GM18909 (cell line): ENCODE measurements at regions not wholly inside any gene's neighbourhood (a gene's known extent, or its start where the extent isn't known, plus 50 kb on each side); places are given as distances from the start of the nearest gene placed in this dataset.
"Not testable (repeated sequence)": the region's sequence is repeated elsewhere in the genome, so short reads cannot be mapped to it uniquely, and the experiment has no call there.

Source experiments
- ATAC-seq: cut with Tn5 transposase; IDR thresholded peaks from one replicate; pipeline ENCODE4 v1.9.1; 2021; ENCODE audit warnings: mild to moderate bottlenecking; ENCODE audit not compliant: unreplicated experiment, poor library complexity

- ATAC-seq: no peak
Measured at GRCh38 chr14:45877981-45878380, 625.0 kb upstream of the MIS18BP1 start.

GRCh38 chr14:45868863-45869262 is 615.9 kb upstream of the MIS18BP1 start:
- peak; percentile 35 for ATAC-seq

GRCh38 chr14:45868377-45868776 is 615.4 kb upstream of the MIS18BP1 start:
- ATAC-seq: peak; percentile 75

- ATAC-seq: peak; percentile 80
Measured at GRCh38 chr14:45867046-45867894, 614.3 kb upstream of the MIS18BP1 start.

GRCh38 chr14:45838597-45838996 is 585.6 kb upstream of the MIS18BP1 start:
- no peak for ATAC-seq

- ATAC-seq: no peak
Measured at GRCh38 chr14:45819107-45819506, 566.1 kb upstream of the MIS18BP1 start.

GRCh38 chr14:45811155-45811554 is 558.2 kb upstream of the MIS18BP1 start:
- no peak for ATAC-seq

- peak; percentile 43 for ATAC-seq
Measured at GRCh38 chr14:45810152-45810872, 557.3 kb upstream of the MIS18BP1 start.

GRCh38 chr14:45807178-45807899 is 554.3 kb upstream of the MIS18BP1 start:
- no peak for ATAC-seq

GRCh38 chr14:45799511-45799910 is 546.5 kb upstream of the MIS18BP1 start:
- ATAC-seq: no peak

- ATAC-seq: no peak
Measured at GRCh38 chr14:45798659-45799058, 545.7 kb upstream of the MIS18BP1 start.

GRCh38 chr14:45796006-45796405 is 543.0 kb upstream of the MIS18BP1 start:
- not testable (repeated sequence) for ATAC-seq

GRCh38 chr14:45793081-45793480 is 540.1 kb upstream of the MIS18BP1 start:
- no peak for ATAC-seq

GRCh38 chr14:45790293-45790692 is 537.3 kb upstream of the MIS18BP1 start:
- ATAC-seq: no peak

- ATAC-seq: no peak
Measured at GRCh38 chr14:45787167-45787566, 534.2 kb upstream of the MIS18BP1 start.

- ATAC-seq: no peak
Measured at GRCh38 chr14:45786266-45786665, 533.3 kb upstream of the MIS18BP1 start.

- ATAC-seq: no peak
Measured at GRCh38 chr14:45785240-45785639, 532.2 kb upstream of the MIS18BP1 start.

- ATAC-seq: no peak
Measured at GRCh38 chr14:45766247-45766646, 513.2 kb upstream of the MIS18BP1 start.

- ATAC-seq: no peak
Measured at GRCh38 chr14:45757655-45758054, 504.7 kb upstream of the MIS18BP1 start.

GRCh38 chr14:45756412-45756811 is 503.4 kb upstream of the MIS18BP1 start:
- ATAC-seq: not testable (repeated sequence)

GRCh38 chr14:45743884-45744283 is 490.9 kb upstream of the MIS18BP1 start:
- ATAC-seq: no peak
